OCI-LY1 (cell line): ENCODE measurements at regions not wholly inside any gene's neighbourhood (a gene's known extent, or its start where the extent isn't known, plus 50 kb on each side); places are given as distances from the start of the nearest gene placed in this dataset.
"Not testable (repeated sequence)": the region's sequence is repeated elsewhere in the genome, so short reads cannot be mapped to it uniquely, and the experiment has no call there.

Source experiments
- H2AFZ ChIP-seq: fragments of 200-600 bp; sonication (generic), shearing (Covaris generic); 2 replicates; pipeline ENCODE4 v1.6.0; 2014; ENCODE audit warnings: antibody characterized with exemption, mild to moderate bottlenecking, low read length
- H3F3A ChIP-seq: fragments of 200-600 bp; sonication (generic), shearing (Covaris generic); 2 replicates; pipeline ENCODE4 v1.6.0; 2014; ENCODE audit warnings: mild to moderate bottlenecking, antibody characterized with exemption, low read length, moderate library complexity; ENCODE audit not compliant: insufficient read depth
- H3K27ac ChIP-seq: fragments of 200-600 bp; sonication (generic); 2 replicates; pipeline ENCODE4 v1.5.1; 2014; ENCODE audit warnings: low read length, mixed run types, mild to moderate bottlenecking, low read depth; ENCODE audit not compliant: poor library complexity, severe bottlenecking
- H3K27me3 ChIP-seq: fragments of 200-600 bp; sonication (generic); 2 replicates; pipeline ENCODE4 v1.6.0; 2014; ENCODE audit warnings: antibody characterized with exemption, mild to moderate bottlenecking, low read length, moderate library complexity; ENCODE audit not compliant: insufficient read depth
- H3K36me3 ChIP-seq: fragments of 200-600 bp; sonication (generic); 2 replicates; pipeline ENCODE4 v1.6.1; 2014; ENCODE audit warnings: mild to moderate bottlenecking, antibody characterized with exemption, low read length, moderate library complexity, mixed read lengths; ENCODE audit not compliant: insufficient read depth
- H3K4me1 ChIP-seq: fragments of 200-600 bp; sonication (generic); 2 replicates; pipeline ENCODE4 v1.5.1; 2014; ENCODE audit warnings: mild to moderate bottlenecking, low read length, moderate library complexity; ENCODE audit not compliant: insufficient read depth, severe bottlenecking
- H3K4me2 ChIP-seq: fragments of 200-600 bp; sonication (generic), shearing (Covaris generic); 2 replicates; pipeline ENCODE4 v1.6.1; 2014; ENCODE audit warnings: low read length
- H3K4me3 ChIP-seq: fragments of 200-600 bp; sonication (generic); 2 replicates; pipeline ENCODE4 v1.5.1; 2014; ENCODE audit warnings: low read length, low read depth, mild to moderate bottlenecking, mixed read lengths; ENCODE audit not compliant: poor library complexity, severe bottlenecking
- H3K79me2 ChIP-seq: fragments of 200-600 bp; shearing (Covaris generic); 2 replicates; pipeline ENCODE4 v1.6.1; 2016; ENCODE audit warnings: mixed run types, low read length, mixed read lengths; ENCODE audit not compliant: insufficient read depth
- H3K9ac ChIP-seq: fragments of 200-600 bp; sonication (generic), shearing (Covaris generic); 2 replicates; pipeline ENCODE4 v1.6.1; 2014; ENCODE audit warnings: mild to moderate bottlenecking, low read length, mixed read lengths
- H3K9me2 ChIP-seq: fragments of 200-600 bp; sonication (generic), shearing (Covaris generic); 2 replicates; pipeline ENCODE4 v1.6.1; 2014; ENCODE audit warnings: low read depth, mild to moderate bottlenecking, low read length, mixed read lengths
- H3K9me3 ChIP-seq: fragments of 200-600 bp; shearing (Covaris generic); 2 replicates; pipeline ENCODE4 v1.6.1; 2014; ENCODE audit warnings: low read length, mixed read lengths
- H4K20me1 ChIP-seq: fragments of 200-600 bp; sonication (generic), shearing (Covaris generic); 2 replicates; pipeline ENCODE4 v1.6.0; 2016; ENCODE audit warnings: mild to moderate bottlenecking, low read length; ENCODE audit not compliant: insufficient read depth
- CTCF ChIP-seq: fragments of 200-600 bp; sonication (generic), shearing (Covaris generic); IDR thresholded peaks from 2 replicates; pipeline ENCODE4 v1.5.1; 2017; ENCODE audit warnings: mild to moderate bottlenecking, antibody characterized with exemption, low read length, moderate library complexity, mixed read lengths
- EZH2 ChIP-seq: fragments of 200-600 bp; sonication (generic), shearing (Covaris generic); IDR thresholded peaks from 2 replicates; pipeline ENCODE4 v1.8.0; 2017; ENCODE audit warnings: borderline replicate concordance, mixed run types, mild to moderate bottlenecking, antibody characterized with exemption, low read length, moderate library complexity, mixed read lengths

DNA sequence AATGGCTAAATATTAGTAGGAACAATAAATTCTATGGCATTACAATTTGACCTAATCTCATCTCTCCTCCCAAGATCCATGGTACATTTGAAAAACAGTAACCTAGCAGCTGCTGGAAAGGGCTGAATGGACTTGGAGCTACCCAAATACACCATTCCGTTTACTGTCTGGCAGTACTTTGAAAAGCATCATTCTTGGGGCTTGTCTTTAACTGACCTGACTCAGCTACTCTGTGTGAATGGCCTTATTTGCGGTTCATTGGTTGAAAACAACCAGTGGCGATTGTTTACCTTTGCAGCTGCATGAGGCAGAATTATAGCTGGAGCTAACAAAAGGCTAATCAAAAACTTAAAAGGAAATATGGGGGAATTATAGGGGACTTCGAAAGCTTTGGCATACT lies 311.2 kb upstream of the MCTP2 start:
- H3K9me3 ChIP-seq: no peaks in the 10 kb centered on the region
- H3K79me2 ChIP-seq: no peaks in the 10 kb centered on the region
- H4K20me1 ChIP-seq: no peaks in the 10 kb centered on the region
- TF ChIP-seq CTCF (no peak), EZH2 (no peak)
- no peak overlapping the region for H3K9ac ChIP-seq
- H3K4me1 ChIP-seq: no peaks in the 10 kb centered on the region
- no peak overlapping the region for H2AFZ ChIP-seq
- no peaks in the 10 kb centered on the region for H3K36me3 ChIP-seq
- H3F3A ChIP-seq: no peaks in the 10 kb centered on the region
- H3K9me2 ChIP-seq: no peaks in the 10 kb centered on the region
- no peak overlapping the region for H3K27ac ChIP-seq
- H3K4me2 ChIP-seq: no peak overlapping the region
- no peaks in the 10 kb centered on the region for H3K27me3 ChIP-seq
- no peak overlapping the region for H3K4me3 ChIP-seq

DNA sequence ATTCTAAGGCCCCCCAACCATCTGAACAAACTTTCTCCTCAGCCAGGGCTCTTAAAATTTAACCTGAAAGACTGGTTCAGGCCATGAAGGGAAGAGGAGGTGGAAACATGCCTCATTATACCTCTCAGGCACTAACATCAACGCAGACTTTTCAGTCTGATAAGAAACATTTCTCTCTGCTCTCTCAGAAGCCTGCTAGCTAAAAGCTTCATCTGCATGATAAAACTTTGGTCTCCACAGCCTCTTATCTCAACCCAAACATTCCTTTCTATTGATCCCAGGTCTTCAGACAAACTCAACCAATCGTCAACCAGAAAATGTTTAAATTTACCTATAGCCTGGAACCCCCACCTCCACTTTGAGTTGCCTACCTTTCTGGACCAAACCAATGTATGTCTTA lies 312.6 kb upstream of the MCTP2 start:
- H2AFZ ChIP-seq, H3K4me2 ChIP-seq, H3K4me3 ChIP-seq, H3K27me3 ChIP-seq, H3K9me2 ChIP-seq, H4K20me1 ChIP-seq, H3K36me3 ChIP-seq, H3K79me2 ChIP-seq, H3F3A ChIP-seq, H3K9me3 ChIP-seq, H3K4me1 ChIP-seq, H3K27ac ChIP-seq, H3K9ac ChIP-seq: not testable (repeated sequence)

DNA sequence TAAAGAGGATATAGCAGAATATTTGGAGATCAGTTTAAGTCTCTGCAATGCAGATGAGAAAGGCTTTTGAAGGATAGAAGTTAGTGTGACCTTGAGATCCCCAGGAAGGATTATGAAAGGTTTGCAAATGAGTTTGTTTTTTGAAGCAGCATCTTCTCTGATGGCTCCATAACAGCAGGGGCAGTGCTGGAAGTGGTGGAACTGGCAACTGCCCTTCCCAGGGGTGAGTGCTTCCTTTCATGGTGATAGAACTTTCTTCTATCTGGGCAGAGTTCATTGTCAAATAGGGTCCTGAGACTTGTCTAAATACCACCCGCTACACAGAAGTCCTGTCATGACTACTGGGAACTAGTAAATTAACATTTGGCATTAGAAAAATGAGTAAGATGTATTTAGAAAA lies 314.2 kb upstream of the MCTP2 start:
- Histone ChIP-seq H3K9me3 (no peaks in the 10 kb centered on the region), H3K9me2 (no peaks in the 10 kb centered on the region), H3K4me3 (no peak overlapping the region), H3K79me2 (no peaks in the 10 kb centered on the region), H3K9ac (no peak overlapping the region), H3K27me3 (no peaks in the 10 kb centered on the region), H4K20me1 (no peaks in the 10 kb centered on the region), H3F3A (no peaks in the 10 kb centered on the region), H3K4me1 (no peaks in the 10 kb centered on the region), H3K27ac (no peak overlapping the region), H3K36me3 (no peaks in the 10 kb centered on the region), H2AFZ (no peak overlapping the region), H3K4me2 (no peak overlapping the region)
- TF ChIP-seq EZH2 (no peak), CTCF (no peak)

DNA sequence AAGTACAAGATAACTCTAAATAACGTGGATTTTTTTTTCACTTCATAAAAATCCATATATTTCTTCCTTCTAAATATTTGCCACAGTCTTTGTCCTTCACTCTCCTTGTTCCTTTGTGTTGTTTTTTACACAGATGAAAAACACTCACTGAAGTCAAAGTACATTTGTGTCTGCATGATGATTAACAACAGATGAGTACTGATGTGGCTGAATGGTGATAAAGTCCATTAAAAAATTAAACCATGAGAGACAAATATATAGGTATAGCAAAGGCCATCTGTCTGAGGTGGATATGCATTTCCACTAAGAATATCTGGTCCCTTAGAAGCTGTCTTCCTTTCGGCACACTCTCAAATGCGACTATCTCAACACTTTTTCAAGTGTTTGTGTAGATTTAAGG lies 317.5 kb upstream of the MCTP2 start:
- no peaks in the 10 kb centered on the region for H3K36me3 ChIP-seq
- H3K79me2 ChIP-seq: no peaks in the 10 kb centered on the region
- no peak overlapping the region for H3K4me3 ChIP-seq
- H3F3A ChIP-seq: no peaks in the 10 kb centered on the region
- H3K9ac ChIP-seq: no peak overlapping the region
- no peak for TF ChIP-seq CTCF
- TF ChIP-seq EZH2: no peak
- no peak overlapping the region for H3K27ac ChIP-seq
- H3K9me3 ChIP-seq: no peaks in the 10 kb centered on the region
- no peak overlapping the region for H2AFZ ChIP-seq
- no peaks in the 10 kb centered on the region for H3K4me1 ChIP-seq
- H3K4me2 ChIP-seq: no peak overlapping the region
- no peaks in the 10 kb centered on the region for H4K20me1 ChIP-seq
- no peaks in the 10 kb centered on the region for H3K27me3 ChIP-seq
- H3K9me2 ChIP-seq: no peaks in the 10 kb centered on the region
